ENCODE measurements at regions not wholly inside any gene's neighbourhood (a gene's known extent, or its start where the extent isn't known, plus 50 kb on each side); places are given as distances from the start of the nearest gene placed in this dataset.

GRCh38 chr11:69970785-69971535, 107.2 kb upstream of the ANO1 start:
- DNase-seq (ENCODE audit: low read depth in 3 of 3): no peak

DNA sequence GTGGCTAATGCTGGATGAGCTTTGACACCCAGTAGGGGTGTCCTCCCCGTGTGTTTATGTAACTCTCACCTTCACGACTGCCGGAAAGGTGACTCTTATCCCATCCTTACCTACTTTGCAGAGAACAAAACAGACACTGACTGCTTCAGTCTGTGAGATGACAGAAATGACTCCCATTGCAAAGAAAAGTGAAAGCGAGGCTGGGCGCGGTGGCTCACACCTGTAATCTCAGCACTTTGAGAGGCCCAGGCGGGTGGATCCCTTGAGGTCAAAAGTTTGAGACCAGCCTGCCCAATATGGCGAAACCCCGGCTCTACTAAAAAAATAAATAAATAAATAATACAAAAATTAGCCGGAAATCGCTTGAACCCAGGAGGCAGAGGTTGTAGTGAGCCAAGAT, 106.4 kb upstream of the ANO1 start:
- DNase-seq (ENCODE audit: low read depth in 3 of 3): no peak

DNA sequence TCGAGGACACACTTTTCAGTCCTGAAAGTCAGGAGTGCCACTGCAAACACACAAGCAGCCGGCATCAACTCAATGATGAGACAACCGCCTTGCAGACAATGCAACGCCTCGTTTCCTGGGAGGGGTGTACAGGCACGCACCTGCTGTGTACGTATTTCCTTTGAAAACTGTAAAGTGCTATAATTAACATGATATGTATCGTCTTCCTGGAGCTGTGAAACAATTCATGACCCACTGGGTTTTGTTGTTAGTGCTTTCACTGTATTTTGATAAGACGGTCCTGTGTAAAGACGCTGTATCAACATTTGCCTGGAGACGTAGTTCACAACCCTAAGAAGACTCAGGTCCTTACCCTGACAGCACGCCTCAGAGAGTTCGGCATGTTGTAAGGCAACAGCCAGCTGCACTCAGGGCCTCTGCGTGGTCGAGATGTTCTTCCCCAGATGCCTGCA, 105.7 kb upstream of the ANO1 start:
- DNase-seq (ENCODE audit: low read depth in 3 of 3): no peak

DNA sequence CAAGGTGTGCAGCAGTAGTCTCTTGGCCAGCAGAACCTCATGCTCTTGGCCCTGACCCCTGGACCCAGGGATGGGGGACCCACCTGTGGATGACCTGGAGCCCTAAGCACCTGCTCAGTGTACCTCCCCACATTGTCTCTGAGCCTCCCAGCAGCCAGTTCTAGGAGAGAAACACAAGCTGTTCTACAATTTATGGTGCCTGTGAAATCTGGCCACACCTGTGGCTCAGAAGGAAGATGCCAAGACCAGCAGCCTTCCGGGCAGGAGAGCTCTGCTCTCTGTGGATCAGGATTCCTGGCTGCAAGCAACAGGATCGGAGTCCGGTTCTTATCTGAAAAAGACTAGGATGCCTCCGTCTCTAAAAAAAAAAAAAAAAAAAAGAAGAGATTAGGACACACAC, 103.6 kb upstream of the ANO1 start:
- DNase-seq (ENCODE audit: low read depth in 3 of 3): no peak

DNA sequence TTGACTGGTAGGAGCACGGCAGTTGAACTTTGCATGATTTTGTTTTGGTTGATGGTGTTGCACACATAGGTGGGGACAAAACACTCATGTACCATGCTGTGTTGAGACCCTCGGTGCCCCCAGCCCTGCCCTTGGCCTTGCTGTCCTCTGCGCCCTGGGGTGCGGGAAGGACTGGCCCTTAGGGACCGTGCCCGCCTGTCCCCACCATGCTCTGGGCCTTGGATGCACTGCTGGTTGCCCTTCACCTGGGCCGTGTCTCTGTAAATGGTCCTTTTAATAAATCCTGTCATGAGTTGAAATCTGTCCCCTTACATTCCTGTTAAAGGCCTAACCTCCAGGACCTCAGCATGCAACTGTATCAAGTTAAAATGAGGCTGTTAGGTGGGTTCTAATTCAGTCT, 102.3 kb upstream of the ANO1 start:
- DNase-seq (ENCODE audit: low read depth in 3 of 3): no peak

DNA sequence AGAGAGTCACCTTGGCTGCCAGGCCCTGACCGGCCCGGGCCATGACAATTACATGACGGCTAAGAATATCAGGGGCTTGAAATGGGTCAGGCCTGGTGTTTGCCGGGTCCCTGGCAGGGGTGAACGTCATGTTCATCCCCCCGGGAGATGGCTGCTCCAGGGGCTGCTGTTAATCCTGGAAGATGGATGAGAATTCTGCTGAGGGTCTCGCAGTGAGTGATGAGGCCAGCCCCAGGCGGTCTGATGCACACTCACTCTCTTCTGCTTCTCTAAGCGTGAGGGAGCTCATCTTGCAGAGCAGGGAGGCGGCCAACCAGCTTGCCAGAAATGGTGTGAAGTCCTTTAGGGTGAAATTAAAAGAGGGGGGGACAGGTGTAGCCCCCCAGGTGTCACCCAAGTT, 101.3 kb upstream of the ANO1 start:
- DNase-seq (ENCODE audit: low read depth in 3 of 3): no peak

DNA sequence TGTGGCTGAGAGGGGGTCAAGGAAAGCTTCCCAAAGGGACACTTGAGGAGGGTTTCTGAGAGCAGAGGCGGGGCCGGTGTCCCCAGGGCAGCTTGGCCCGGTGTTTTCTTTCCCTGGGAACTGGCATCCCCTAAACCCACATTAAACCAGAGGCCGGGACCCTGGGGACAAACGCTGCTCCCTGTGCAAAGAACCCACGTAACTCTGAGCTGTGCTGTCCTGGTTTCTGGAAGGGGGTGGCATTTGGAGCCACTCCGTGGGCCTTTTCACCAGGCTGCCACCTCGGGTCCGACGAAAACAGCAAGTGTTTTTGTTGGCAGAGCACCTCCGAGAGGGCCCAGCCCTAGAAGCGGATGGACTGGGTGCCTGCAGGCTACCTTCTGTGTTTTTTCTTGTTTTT, 100.2 kb upstream of the ANO1 start:
- DNase-seq (ENCODE audit: low read depth in 3 of 3): no peak

DNA sequence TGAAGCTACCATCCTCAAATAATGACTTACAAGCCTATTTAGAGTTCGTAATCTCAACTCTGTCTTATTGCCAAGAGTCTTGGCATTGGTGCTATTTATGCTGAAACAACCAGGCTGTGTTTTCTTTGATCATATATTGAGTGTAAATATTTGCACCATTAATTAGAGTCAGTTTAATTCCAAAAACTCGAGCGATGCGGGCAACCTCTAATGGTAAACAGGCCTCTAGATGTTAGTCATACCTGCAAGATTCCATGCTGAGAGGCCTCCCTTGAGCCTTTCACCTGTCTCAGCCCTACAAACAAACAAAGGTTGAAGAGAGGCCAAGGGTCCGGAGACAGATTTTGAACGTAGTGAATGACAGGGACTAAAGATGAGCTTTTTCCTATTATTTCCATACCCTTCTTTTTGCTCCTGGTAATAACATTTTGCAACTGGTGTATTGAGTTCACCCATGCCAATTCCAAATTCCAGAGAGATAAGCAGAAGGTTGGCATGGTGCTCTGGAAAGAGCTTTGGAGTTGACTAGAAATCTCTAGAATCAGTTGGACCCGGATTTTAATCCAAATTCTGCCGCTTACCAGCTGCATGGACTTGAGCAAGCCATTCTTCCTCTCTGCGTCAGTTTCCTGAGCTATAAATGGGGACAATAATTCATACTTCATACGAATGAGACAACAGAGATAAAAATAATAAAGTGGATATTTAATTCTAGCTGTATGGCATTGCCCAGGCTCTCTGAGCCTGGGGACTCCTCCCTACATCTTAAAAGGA, 99.1 kb upstream of the ANO1 start:
- no peak for DNase-seq (ENCODE audit: low read depth in 3 of 3)

GRCh38 chr11:69979632-69980031, 98.5 kb upstream of the ANO1 start:
- DNase-seq (ENCODE audit: low read depth in 3 of 3): no peak

DNA sequence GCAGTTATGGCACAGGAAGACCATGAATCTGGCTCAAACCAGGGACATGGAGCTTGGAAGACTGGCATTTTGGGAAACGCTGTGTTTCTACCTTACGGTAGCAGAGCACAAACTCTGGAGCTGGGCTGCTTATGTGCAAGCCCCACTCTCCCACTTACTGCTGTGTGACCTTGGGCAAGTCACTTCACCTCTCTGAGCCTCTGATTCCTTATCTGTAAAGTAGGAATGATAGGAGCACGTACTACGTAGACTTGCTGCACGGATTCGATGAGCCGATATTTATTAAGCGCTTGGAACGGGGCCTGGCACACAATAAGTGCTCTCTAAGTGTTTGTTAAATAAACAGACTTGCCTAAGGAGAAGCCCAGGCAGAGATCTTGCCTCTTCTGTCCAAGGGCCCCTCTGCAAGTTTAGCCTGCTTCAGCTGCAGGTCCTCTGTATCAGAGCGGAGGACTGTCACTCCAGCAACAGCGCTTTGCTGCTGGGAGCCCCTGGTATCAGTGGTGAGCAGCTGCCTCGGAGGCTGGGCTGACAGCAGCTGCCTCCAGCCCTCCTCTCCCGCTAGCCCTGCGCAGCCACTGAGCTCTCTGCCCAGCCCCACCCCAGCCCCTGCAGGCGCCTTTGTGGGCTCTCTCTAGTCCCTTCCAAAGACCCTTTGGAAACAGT, 96.9 kb upstream of the ANO1 start:
- no peak for DNase-seq (ENCODE audit: low read depth in 3 of 3)

GRCh38 chr11:69982690-69983570, 95.2 kb upstream of the ANO1 start:
- DNase-seq (ENCODE audit: low read depth in 3 of 3): no peak

GRCh38 chr11:69983571-69983877, 94.6 kb upstream of the ANO1 start:
- DNase-seq (ENCODE audit: low read depth in 3 of 3): no peak

DNA sequence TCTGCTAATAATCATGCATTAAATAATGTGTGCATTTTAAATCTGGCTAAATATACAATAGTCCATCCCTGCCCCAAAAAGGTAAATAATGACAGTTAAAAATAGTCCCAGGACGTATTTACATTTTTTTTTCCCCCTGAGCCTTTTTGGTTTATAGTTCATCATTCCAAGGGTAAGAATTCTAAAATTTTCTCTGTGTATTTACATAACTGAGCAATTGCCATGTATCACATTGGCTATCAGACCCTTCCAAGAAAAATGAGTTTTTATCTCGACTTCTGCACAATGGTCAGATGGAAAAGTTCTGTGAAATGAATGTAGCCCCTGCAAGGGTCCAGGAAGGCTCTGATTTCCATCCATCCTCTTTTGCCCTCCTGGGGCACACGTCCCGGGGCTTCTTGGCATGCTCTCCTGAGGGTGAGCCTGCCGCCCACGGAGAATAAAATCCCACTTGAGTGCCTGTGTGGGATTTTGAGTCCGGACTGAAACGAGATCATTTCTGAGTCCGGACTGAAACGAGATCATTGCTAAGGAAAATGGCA, 94.1 kb upstream of the ANO1 start:
- DNase-seq (ENCODE audit: low read depth in 3 of 3): no peak

GRCh38 chr11:69984457-69985261, 93.5 kb upstream of the ANO1 start:
- DNase-seq (ENCODE audit: low read depth in 3 of 3): no peak

GRCh38 chr11:69985331-69985640, 92.8 kb upstream of the ANO1 start:
- no peak for DNase-seq (ENCODE audit: low read depth in 3 of 3)

DNA sequence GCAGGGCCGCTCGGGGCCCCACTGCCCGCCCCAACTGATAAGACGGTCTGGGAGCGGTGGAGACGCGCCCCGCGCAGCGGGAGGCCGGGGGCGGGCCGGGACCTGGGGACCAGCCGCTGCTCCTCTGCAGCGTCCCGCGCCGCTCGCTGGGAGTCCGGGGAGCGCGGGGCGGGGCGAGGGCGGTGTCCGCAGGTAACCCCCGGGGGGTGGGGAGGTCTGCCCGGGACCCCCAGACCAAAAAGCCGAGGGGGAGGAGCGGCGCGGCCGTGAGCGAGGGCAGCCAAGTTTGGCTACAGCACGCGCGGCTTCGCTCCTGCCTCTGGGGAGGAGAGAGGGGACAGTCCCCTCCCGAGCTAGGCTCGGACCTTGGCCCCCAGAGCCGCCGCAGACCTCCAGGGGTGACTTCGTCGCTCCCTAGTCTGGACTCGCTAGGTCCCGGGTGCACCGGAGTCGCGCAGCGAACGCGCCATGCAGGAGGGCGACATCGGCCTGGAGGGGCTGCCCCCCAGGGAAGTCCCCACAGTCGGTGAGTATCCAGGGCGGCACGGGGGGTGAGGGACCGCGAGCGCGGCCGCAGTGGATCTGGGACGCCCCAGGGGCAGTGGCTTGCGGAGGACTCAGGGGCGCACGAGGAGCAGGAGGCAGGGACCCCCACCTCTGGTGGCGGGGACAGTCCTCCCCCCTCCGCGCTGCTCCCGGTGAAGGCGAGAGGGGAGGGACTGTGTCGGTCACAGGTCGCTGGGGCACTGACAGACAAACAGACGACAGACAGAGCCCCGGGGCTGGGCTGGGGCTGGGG, 92.3 kb upstream of the ANO1 start:
- DNase-seq (ENCODE audit: low read depth in 3 of 3): no peak

DNA sequence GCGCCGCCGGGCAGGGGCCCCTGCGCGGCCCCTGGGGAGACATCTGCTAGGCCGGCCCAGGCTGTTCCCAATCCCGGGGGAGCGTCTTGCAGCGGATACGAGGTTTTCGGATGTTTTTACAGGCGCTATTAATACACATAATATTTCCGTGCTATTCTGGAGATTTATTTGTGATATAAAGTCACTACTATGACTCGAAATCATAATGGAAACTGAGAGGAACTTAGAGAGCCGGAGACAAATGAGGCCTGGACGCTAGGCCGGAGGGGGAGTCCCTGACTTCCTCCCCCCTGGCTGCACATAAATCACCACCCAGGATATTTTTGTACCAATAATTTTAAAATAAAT, 91.7 kb upstream of the ANO1 start:
- DNase-seq (ENCODE audit: low read depth in 3 of 3): no peak

- no peak for DNase-seq (ENCODE audit: low read depth in 3 of 3)
Observed at GRCh38 chr11:69986830-69987229, 91.3 kb upstream of the ANO1 start.

GRCh38 chr11:69992026-69992425, 86.1 kb upstream of the ANO1 start:
- DNase-seq (ENCODE audit: low read depth in 3 of 3): no peak

DNA sequence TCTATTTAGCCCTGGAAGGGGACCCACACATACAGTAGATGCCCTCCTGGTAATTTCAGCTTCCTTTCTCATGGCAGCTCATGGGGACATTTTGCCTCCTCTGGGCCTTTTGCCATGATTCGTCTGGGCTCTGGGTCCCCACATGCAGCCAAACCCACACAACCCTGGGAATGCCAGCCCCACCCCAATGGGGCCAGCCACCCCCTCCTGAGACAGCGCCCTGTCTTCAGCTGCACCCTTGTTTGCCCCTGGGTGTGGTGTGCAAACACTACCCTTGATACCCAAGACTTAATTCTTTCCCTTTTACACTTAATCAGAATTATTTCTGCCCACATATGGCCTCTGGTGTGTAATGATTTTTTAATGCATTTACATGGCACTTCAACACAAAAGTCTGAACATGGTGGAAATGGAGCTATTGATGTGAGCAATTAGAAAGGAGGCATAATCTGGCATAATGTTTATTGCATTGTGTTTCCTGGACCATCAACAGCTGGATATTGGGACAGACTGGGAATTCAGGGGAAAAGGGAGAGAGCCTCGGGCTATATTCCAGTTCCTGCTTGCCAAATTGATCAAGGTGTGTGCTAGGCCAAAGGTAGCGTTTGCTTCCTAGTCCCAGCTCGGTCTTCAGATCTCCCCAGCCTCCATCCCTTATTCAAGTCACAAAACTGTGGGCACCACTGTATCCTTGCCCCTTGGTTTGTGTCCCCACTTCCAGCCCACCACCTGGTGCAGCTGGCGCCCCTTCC, 85.0 kb upstream of the ANO1 start:
- DNase-seq (ENCODE audit: low read depth in 3 of 3): no peak

Data from stimulated activated CD4-positive, alpha-beta T cell treated with anti-CD3 and anti-CD28 coated beads, TNF-alpha, amount 100 ng/mL, for 4 hours (primary cell).